ENCODE measurements at regions not wholly inside any gene's neighbourhood (a gene's known extent, or its start where the extent isn't known, plus 50 kb on each side); places are given as distances from the start of the nearest gene placed in this dataset.

- H3K9me3 ChIP-seq = no peaks in the 10 kb centered on the region
- H3K4me3 ChIP-seq = no peak overlapping the region
- DNase-seq = no peak
- no peaks in the 10 kb centered on the region for H3K27me3 ChIP-seq
- no peaks in the 10 kb centered on the region for H3K4me1 ChIP-seq
- H3K36me3 ChIP-seq = no peaks in the 10 kb centered on the region
- TF ChIP-seq CTCF (IDR thresholded peaks at IDR 0.05) = no peak
- no peak overlapping the region for H3K27ac ChIP-seq
- intact Hi-C loops (cut with DNase I; ENCODE audit: low total_unique reads) = no loop called here
These were observed 325.4 kb downstream of the JRKL start for GRCh38 chr11:96715208-96715607.

GRCh38 chr11:96736601-96737000, 346.8 kb downstream of the JRKL start:
- H3K9me3 ChIP-seq = no peaks in the 10 kb centered on the region
- H3K27ac ChIP-seq = no peak overlapping the region
- H3K27me3 ChIP-seq = no peaks in the 10 kb centered on the region
- DNase-seq = no peak
- no peak overlapping the region for H3K4me3 ChIP-seq
- TF ChIP-seq CTCF (IDR thresholded peaks at IDR 0.05) = no peak
- no peaks in the 10 kb centered on the region for H3K36me3 ChIP-seq
- intact Hi-C loops (cut with DNase I; ENCODE audit: low total_unique reads) = no loop called here
- H3K4me1 ChIP-seq = peaks cover 0 to 19% (median 0%) of the 10 kb centered on the region in 4 donors

- Histone ChIP-seq H3K27me3 (no peaks in the 10 kb centered on the region), H3K27ac (no peak overlapping the region), H3K36me3 (no peaks in the 10 kb centered on the region), H3K4me1 (peaks cover 0 to 19% (median 0%) of the 10 kb centered on the region in 4 donors), H3K4me3 (no peak overlapping the region), H3K9me3 (no peaks in the 10 kb centered on the region)
- no peak for DNase-seq
- no peak for TF ChIP-seq CTCF (IDR thresholded peaks at IDR 0.05)
- intact Hi-C loops (cut with DNase I; ENCODE audit: low total_unique reads) = no loop called here
These were observed 348.5 kb downstream of the JRKL start for GRCh38 chr11:96738311-96738710.

- Histone ChIP-seq H3K27me3 (no peaks in the 10 kb centered on the region), H3K36me3 (no peaks in the 10 kb centered on the region), H3K27ac (no peak overlapping the region), H3K4me3 (no peak overlapping the region), H3K4me1 (peaks cover 0 to 14% (median 0%) of the 10 kb centered on the region in 4 donors), H3K9me3 (no peaks in the 10 kb centered on the region)
- TF ChIP-seq CTCF (IDR thresholded peaks at IDR 0.05) = no peak
- DNase-seq = no peak
- intact Hi-C loops (cut with DNase I; ENCODE audit: low total_unique reads) = no loop called here
These were observed 351.3 kb downstream of the JRKL start for GRCh38 chr11:96741068-96741467.

- DNase-seq = no peak
- intact Hi-C loops (cut with DNase I; ENCODE audit: low total_unique reads) = no loop called here
- Histone ChIP-seq H3K4me3 (no peak overlapping the region), H3K27me3 (no peaks in the 10 kb centered on the region), H3K36me3 (no peaks in the 10 kb centered on the region), H3K9me3 (no peaks in the 10 kb centered on the region), H3K4me1 (peaks cover 0 to 21% (median 0%) of the 10 kb centered on the region in 4 donors), H3K27ac (no peak overlapping the region)
- TF ChIP-seq CTCF (IDR thresholded peaks at IDR 0.05) = no peak
These were observed 354.9 kb downstream of the JRKL start for GRCh38 chr11:96744697-96745096.

Measured in tibial artery (tissue), 4 donors.